ENCODE measurements at regions not wholly inside any gene's neighbourhood (a gene's known extent, or its start where the extent isn't known, plus 50 kb on each side); places are given as distances from the start of the nearest gene placed in this dataset.

DNA sequence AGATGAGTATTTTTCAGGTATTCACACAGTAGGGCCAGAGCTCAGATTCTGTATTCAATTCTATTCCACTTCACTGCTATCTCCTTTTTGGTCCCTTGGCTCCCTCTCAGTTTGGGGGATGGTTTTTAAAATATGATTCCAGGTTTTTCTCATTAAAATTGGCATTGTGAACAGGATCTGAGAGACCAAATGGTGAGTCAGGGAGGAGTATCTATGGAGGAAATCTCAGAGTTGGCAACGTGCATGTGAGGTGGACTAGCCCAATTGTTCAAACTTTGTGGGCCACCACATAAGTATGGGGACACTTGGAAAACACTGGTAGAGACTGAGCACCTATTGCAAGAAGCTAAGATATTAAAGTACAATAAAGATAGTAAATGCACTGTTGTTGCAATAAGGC is 53.9 kb upstream of the TTC14 start:
- ChIA-PET POLR2A (no interaction called here), CTCF (ENCODE audit: low intra/inter-chr PET ratio, low total read pairs) (no interaction called here)
- Histone ChIP-seq H3K79me2 (ENCODE audit: insufficient read depth, low read length) (no peaks in the 10 kb centered on the region), H3K36me3 (replicated peaks in 1 of 2; ENCODE audit: control insufficient read depth in 1 of 2, insufficient read depth in 2 of 2, low read length in 2 of 2) (no peaks in the 10 kb centered on the region), H2AFZ (ENCODE audit: low read length) (no peak overlapping the region), H3K4me1 (ENCODE audit: insufficient read depth, low read length) (no peaks in the 10 kb centered on the region), H3K4me2 (ENCODE audit: low read depth, low read length) (no peak overlapping the region), H4K20me1 (ENCODE audit: insufficient read depth, low read length) (no peaks in the 10 kb centered on the region), H3K9ac (ENCODE audit: insufficient read depth, low read depth, low read length) (no peak overlapping the region), H3K4me3 (replicated peaks in 1 of 3; ENCODE audit: insufficient read depth in 1 of 3, low read depth in 2 of 3, low read length in 3 of 3) (no peak overlapping the region), H3K27me3 (ENCODE audit: control insufficient read depth in 1 of 2, insufficient read depth in 2 of 2, low read length in 2 of 2) (no peaks in the 10 kb centered on the region; a peak in 1 of 5 replicates), H3K9me3 (ENCODE audit: low read length) (no peaks in the 10 kb centered on the region), H3K27ac (ENCODE audit: extremely low read length, insufficient read depth, low read length) (no peak overlapping the region)
- intact Hi-C loops (cut with micrococcal nuclease; ENCODE audit: unreplicated experiment), result no loop called here
- WGBS (ENCODE audit: low lambda C conversion rate), result 0% methylated on average over 1 of the region's 1 CpG
- no peak for ATAC-seq
- DNase-seq (ENCODE audit: low spot score), result no peak
- no peak for TF ChIP-seq ZMYM2 (CRISPR knock-in tag; IDR thresholded peaks at IDR 0.05)
- BruUV-seq (replicated peaks), result no TSS peak
- no peak for FAIRE-seq
- in situ Hi-C loops (cut with HindIII; ENCODE audit: extremely low pct_ligation_motif_present, low pct_unique_long_range_greater_than_20kb), result no loop called here

Small RNA genes lying in the stretch of these regions (small RNA-seq; reads per million reads assigned to genes)
- gene AC134503.1 (ENCODE audit: insufficient read depth in 2 of 3, insufficient read length in 3 of 3, low read depth in 2 of 3, low replicate concordance in 1 of 3) (0 reads per million in 3 experiments), gene RF00096 (ENCODE audit: insufficient read depth in 2 of 3, insufficient read length in 3 of 3, low read depth in 2 of 3, low replicate concordance in 1 of 3) (0.98 to 5.5 (median 1.9) reads per million in 3 experiments), gene RNA5SP149 (ENCODE audit: insufficient read depth in 2 of 3, insufficient read length in 3 of 3, low read depth in 2 of 3, low replicate concordance in 1 of 3) (0 reads per million in 3 experiments)
